ENCODE measurements at regions not wholly inside any gene's neighbourhood (a gene's known extent, or its start where the extent isn't known, plus 50 kb on each side); places are given as distances from the start of the nearest gene placed in this dataset.

- no peak overlapping the region for H3K9ac ChIP-seq (ENCODE audit: insufficient read depth in 1 of 2, low read length in 2 of 2)
- 67 to 68% methylated on average over 1 of the region's 1 CpG for WGBS, 2 donors
- DNase-seq (peak in 1 of 3 donors; percentile 26), ATAC-seq (ENCODE audit: insufficient read depth, low FRiP score) (no peak)
- H3K4me3 ChIP-seq = no peak overlapping the region
- H3K4me1 ChIP-seq (ENCODE audit: control insufficient read depth in 5 of 5, insufficient read depth in 5 of 5, low read length in 5 of 5) = no peaks in the 10 kb centered on the region
- no peaks in the 10 kb centered on the region for H3K27me3 ChIP-seq (ENCODE audit: control insufficient read depth in 3 of 3, insufficient read depth in 3 of 3, low read length in 2 of 3)
- H3K36me3 ChIP-seq (ENCODE audit: control insufficient read depth in 4 of 4, insufficient read depth in 4 of 4, low read length in 4 of 4) = no peaks in the 10 kb centered on the region
- no peak for TF ChIP-seq CTCF (IDR thresholded peaks at IDR 0.05; ENCODE audit: control extremely low read depth, extremely low read depth)
- H3K9me3 ChIP-seq (ENCODE audit: control insufficient read depth in 4 of 4, insufficient read depth in 3 of 4, low read length in 3 of 4) = no peaks in the 10 kb centered on the region
- no peak overlapping the region for H3K27ac ChIP-seq (ENCODE audit: low read depth in 1 of 2, low read length in 1 of 2)
Measured at GRCh38 chr1:222413436-222413835, 134.5 kb downstream of the HHIPL2 start.

GRCh38 chr1:222404710-222405109 lies 143.2 kb downstream of the HHIPL2 start:
- H3K9ac ChIP-seq (ENCODE audit: insufficient read depth in 1 of 2, low read length in 2 of 2) = no peak overlapping the region
- DNase-seq (no peak), ATAC-seq (ENCODE audit: insufficient read depth, low FRiP score) (no peak)
- H3K9me3 ChIP-seq (ENCODE audit: control insufficient read depth in 4 of 4, insufficient read depth in 3 of 4, low read length in 3 of 4) = no peaks in the 10 kb centered on the region
- no peak overlapping the region for H3K4me3 ChIP-seq
- no peak overlapping the region for H3K27ac ChIP-seq (ENCODE audit: low read depth in 1 of 2, low read length in 1 of 2)
- no peaks in the 10 kb centered on the region for H3K4me1 ChIP-seq (ENCODE audit: control insufficient read depth in 5 of 5, insufficient read depth in 5 of 5, low read length in 5 of 5)
- 76 to 79% methylated on average over 4 of the region's 4 CpGs for WGBS, 2 donors
- TF ChIP-seq CTCF (IDR thresholded peaks at IDR 0.05; ENCODE audit: control extremely low read depth, extremely low read depth) = no peak
- peaks cover 0 to 2% (median 0%) of the 10 kb centered on the region in 3 donors for H3K27me3 ChIP-seq (ENCODE audit: control insufficient read depth in 3 of 3, insufficient read depth in 3 of 3, low read length in 2 of 3)
- H3K36me3 ChIP-seq (ENCODE audit: control insufficient read depth in 4 of 4, insufficient read depth in 4 of 4, low read length in 4 of 4) = no peaks in the 10 kb centered on the region

GRCh38 chr1:222399197-222399596 lies 148.7 kb downstream of the HHIPL2 start:
- ATAC-seq (ENCODE audit: insufficient read depth, low FRiP score) (no peak), DNase-seq (no peak)
- H3K4me1 ChIP-seq (ENCODE audit: control insufficient read depth in 5 of 5, insufficient read depth in 5 of 5, low read length in 5 of 5) = no peaks in the 10 kb centered on the region
- no peaks in the 10 kb centered on the region for H3K9me3 ChIP-seq (ENCODE audit: control insufficient read depth in 4 of 4, insufficient read depth in 3 of 4, low read length in 3 of 4)
- no peak overlapping the region for H3K27ac ChIP-seq (ENCODE audit: low read depth in 1 of 2, low read length in 1 of 2)
- no peak for TF ChIP-seq CTCF (IDR thresholded peaks at IDR 0.05; ENCODE audit: control extremely low read depth, extremely low read depth)
- H3K4me3 ChIP-seq = no peak overlapping the region
- no peaks in the 10 kb centered on the region for H3K36me3 ChIP-seq (ENCODE audit: control insufficient read depth in 4 of 4, insufficient read depth in 4 of 4, low read length in 4 of 4)
- H3K27me3 ChIP-seq (ENCODE audit: control insufficient read depth in 3 of 3, insufficient read depth in 3 of 3, low read length in 2 of 3) = peaks cover 0 to 2% (median 0%) of the 10 kb centered on the region in 3 donors
- H3K9ac ChIP-seq (ENCODE audit: insufficient read depth in 1 of 2, low read length in 2 of 2) = no peak overlapping the region

GRCh38 chr1:222394224-222394623 lies 153.7 kb downstream of the HHIPL2 start:
- TF ChIP-seq CTCF (IDR thresholded peaks at IDR 0.05; ENCODE audit: control extremely low read depth, extremely low read depth) = no peak
- DNase-seq = no peak
- H3K27ac ChIP-seq (ENCODE audit: low read depth in 1 of 2, low read length in 1 of 2) = no peak overlapping the region
- 63 to 73% methylated on average over 1 of the region's 1 CpG for WGBS, 2 donors
- no peaks in the 10 kb centered on the region for H3K36me3 ChIP-seq (ENCODE audit: control insufficient read depth in 4 of 4, insufficient read depth in 4 of 4, low read length in 4 of 4)
- ATAC-seq (ENCODE audit: insufficient read depth, low FRiP score) = no peak
- no peaks in the 10 kb centered on the region for H3K9me3 ChIP-seq (ENCODE audit: control insufficient read depth in 4 of 4, insufficient read depth in 3 of 4, low read length in 3 of 4)
- no peaks in the 10 kb centered on the region for H3K27me3 ChIP-seq (ENCODE audit: control insufficient read depth in 3 of 3, insufficient read depth in 3 of 3, low read length in 2 of 3)
- no peaks in the 10 kb centered on the region for H3K4me1 ChIP-seq (ENCODE audit: control insufficient read depth in 5 of 5, insufficient read depth in 5 of 5, low read length in 5 of 5)
- no peak overlapping the region for H3K4me3 ChIP-seq
- H3K9ac ChIP-seq (ENCODE audit: insufficient read depth in 1 of 2, low read length in 2 of 2) = no peak overlapping the region

Measured in lung (tissue), 11 donors.